Keratinocyte (primary cell): ENCODE measurements at regions not wholly inside any gene's neighbourhood (a gene's known extent, or its start where the extent isn't known, plus 50 kb on each side); places are given as distances from the start of the nearest gene placed in this dataset.

Experiments
- DNase-seq: peaks from one replicate; pipeline ENCODE4 v3.0.0-alpha.2; 2011; ENCODE audit warnings: low read depth, missing footprints, low spot score
- FAIRE-seq: peaks from 2 replicates; lab custom pipeline; 2011; peaks lifted over from hg19 to GRCh38; lab: Jason Lieb, UNC
- H2AFZ ChIP-seq: 2 replicates; pipeline ENCODE4 v1.6.0; 2012; ENCODE audit warnings: low read length, control low read depth, inconsistent platforms; ENCODE audit not compliant: control insufficient read depth
- H3K27ac ChIP-seq: 2 replicates; pipeline ENCODE4 v1.5.1; 2011; ENCODE audit warnings: low read length; ENCODE audit not compliant: control insufficient read depth, insufficient read depth
- H3K27me3 ChIP-seq: 3 replicates; pipeline ENCODE4 v1.6.0; 2011; ENCODE audit warnings: low read length; ENCODE audit not compliant: control insufficient read depth, insufficient read depth; ENCODE audit errors: extremely low read depth
- H3K36me3 ChIP-seq, 2 experiments: 2 replicates in 1 of 2; 3 replicates in 1 of 2; pipeline ENCODE4 v1.5.1; 2011; ENCODE audit warnings: low read length in 2 of 2, mild to moderate bottlenecking in 1 of 2; ENCODE audit not compliant: control insufficient read depth in 2 of 2, insufficient read depth in 2 of 2; ENCODE audit errors: extremely low read depth in 1 of 2
- H3K4me1 ChIP-seq: 3 replicates; pipeline ENCODE4 v1.5.1; 2011; ENCODE audit warnings: low read length; ENCODE audit not compliant: control insufficient read depth, insufficient read depth; ENCODE audit errors: extremely low read depth
- H3K4me2 ChIP-seq: 3 replicates; pipeline ENCODE4 v1.6.0; 2011; ENCODE audit warnings: low read depth, low read length; ENCODE audit not compliant: control insufficient read depth, insufficient read depth; ENCODE audit errors: extremely low read depth
- H3K4me3 ChIP-seq, 3 experiments: fragments of 200-600 bp in 1 of 3; sonication (generic) in 1 of 3; 2 replicates in 2 of 3; 3 replicates in 1 of 3; pipeline ENCODE4 v1.5.1; 2011 to 2016; ENCODE audit warnings: low read length in 3 of 3, mild to moderate bottlenecking in 3 of 3, control low read depth in 2 of 3, inconsistent platforms in 1 of 3, low read depth in 1 of 3, mixed read lengths in 1 of 3, mixed run types in 1 of 3, moderate library complexity in 1 of 3; ENCODE audit not compliant: control insufficient read depth in 2 of 3, insufficient read depth in 2 of 3; ENCODE audit errors: extremely low read depth in 1 of 3
- H3K79me2 ChIP-seq: 2 replicates; pipeline ENCODE4 v1.6.0; 2012; ENCODE audit warnings: low read length; ENCODE audit not compliant: control insufficient read depth, insufficient read depth
- H3K9ac ChIP-seq: 3 replicates; pipeline ENCODE4 v1.6.0; 2011; ENCODE audit warnings: low read length; ENCODE audit not compliant: control insufficient read depth, insufficient read depth; ENCODE audit errors: extremely low read depth
- H3K9me1 ChIP-seq: 3 replicates; pipeline ENCODE4 v1.6.0; 2011; ENCODE audit warnings: low read length; ENCODE audit not compliant: control insufficient read depth, insufficient read depth; ENCODE audit errors: extremely low read depth
- H3K9me3 ChIP-seq: 2 replicates; pipeline ENCODE4 v1.5.1; 2012; ENCODE audit warnings: low read depth, low read length; ENCODE audit not compliant: control insufficient read depth
- H4K20me1 ChIP-seq: 3 replicates; pipeline ENCODE4 v1.6.0; 2011; ENCODE audit warnings: low read length; ENCODE audit not compliant: control insufficient read depth, insufficient read depth; ENCODE audit errors: extremely low read depth
- EZH2 ChIP-seq: IDR thresholded peaks from one replicate; pipeline ENCODE4 v1.6.1; 2012; ENCODE audit warnings: inconsistent platforms, mild to moderate bottlenecking, low read length, moderate library complexity
- dilution Hi-C: fragments of 300-500 bp; cut with MboI; formaldehyde crosslinking; loops from one replicate; pipeline ENCODE4 v1.7.0; 2020; ENCODE audit warnings: low sequenced_read_pairs; ENCODE audit not compliant: extremely low pct_ligation_motif_present
- TF ChIP-seq, protein P1 (sequence below), 3 experiments: IDR thresholded peaks in 1 of 3; conservative IDR thresholded peaks in 1 of 3; optimal IDR thresholded peaks in 1 of 3; 2 replicates in 2 of 3; 3 replicates in 1 of 3; pipeline versions ENCODE3 to v1.5.1; 2011; ENCODE audit warnings: low read length in 3 of 3, mild to moderate bottlenecking in 3 of 3, moderate library complexity in 2 of 3, control low read depth in 1 of 3, inconsistent platforms in 1 of 3; ENCODE audit not compliant: insufficient read depth in 2 of 3; ENCODE audit errors: extremely low read depth in 1 of 3

DNA sequence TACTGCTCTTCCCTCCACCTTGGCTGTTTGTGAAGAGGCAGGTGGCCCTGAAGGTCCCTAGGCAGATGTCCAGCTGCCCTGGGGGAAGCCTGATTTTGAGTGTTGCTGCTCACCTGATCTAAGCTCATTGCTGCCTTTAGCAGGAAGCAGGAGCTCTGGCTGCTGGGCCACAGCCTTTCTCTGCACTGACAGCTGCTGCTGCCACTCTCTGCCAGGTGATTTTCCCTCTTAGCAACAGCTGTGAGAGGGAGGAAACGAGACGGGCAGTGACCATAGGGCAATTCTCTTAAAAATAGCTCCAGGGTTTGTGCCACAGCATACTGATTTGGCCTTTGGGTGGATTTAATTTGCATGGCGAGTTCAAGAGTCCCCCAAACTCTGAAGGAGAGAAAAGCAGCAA is 415.8 kb upstream of the SEMA6D start:
- Histone ChIP-seq H3K9ac (no peak overlapping the region), H3K9me3 (no peaks in the 10 kb centered on the region), H3K27ac (no peak overlapping the region), H3K4me2 (no peak overlapping the region), H3K27me3 (no peaks in the 10 kb centered on the region), H3K36me3 (no peaks in the 10 kb centered on the region), H2AFZ (no peak overlapping the region), H3K79me2 (no peaks in the 10 kb centered on the region), H3K9me1 (no peaks in the 10 kb centered on the region), H4K20me1 (no peaks in the 10 kb centered on the region), H3K4me3 (no peak overlapping the region), H3K4me1 (no peaks in the 10 kb centered on the region)
- dilution Hi-C loops = no loop called here
- DNase-seq (no peak), FAIRE-seq (no peak)
- TF ChIP-seq, protein P1, sequence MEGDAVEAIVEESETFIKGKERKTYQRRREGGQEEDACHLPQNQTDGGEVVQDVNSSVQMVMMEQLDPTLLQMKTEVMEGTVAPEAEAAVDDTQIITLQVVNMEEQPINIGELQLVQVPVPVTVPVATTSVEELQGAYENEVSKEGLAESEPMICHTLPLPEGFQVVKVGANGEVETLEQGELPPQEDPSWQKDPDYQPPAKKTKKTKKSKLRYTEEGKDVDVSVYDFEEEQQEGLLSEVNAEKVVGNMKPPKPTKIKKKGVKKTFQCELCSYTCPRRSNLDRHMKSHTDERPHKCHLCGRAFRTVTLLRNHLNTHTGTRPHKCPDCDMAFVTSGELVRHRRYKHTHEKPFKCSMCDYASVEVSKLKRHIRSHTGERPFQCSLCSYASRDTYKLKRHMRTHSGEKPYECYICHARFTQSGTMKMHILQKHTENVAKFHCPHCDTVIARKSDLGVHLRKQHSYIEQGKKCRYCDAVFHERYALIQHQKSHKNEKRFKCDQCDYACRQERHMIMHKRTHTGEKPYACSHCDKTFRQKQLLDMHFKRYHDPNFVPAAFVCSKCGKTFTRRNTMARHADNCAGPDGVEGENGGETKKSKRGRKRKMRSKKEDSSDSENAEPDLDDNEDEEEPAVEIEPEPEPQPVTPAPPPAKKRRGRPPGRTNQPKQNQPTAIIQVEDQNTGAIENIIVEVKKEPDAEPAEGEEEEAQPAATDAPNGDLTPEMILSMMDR (optimal IDR thresholded peaks at IDR 0.05 in 1 of 3, IDR thresholded peaks at IDR 0.05 in 1 of 3, conservative IDR thresholded peaks at IDR 0.05 in 1 of 3; ENCODE audit: extremely low read depth in 1 of 3, insufficient read depth in 2 of 3, low read length in 3 of 3) = no peak
- TF ChIP-seq EZH2 = no peak

DNA sequence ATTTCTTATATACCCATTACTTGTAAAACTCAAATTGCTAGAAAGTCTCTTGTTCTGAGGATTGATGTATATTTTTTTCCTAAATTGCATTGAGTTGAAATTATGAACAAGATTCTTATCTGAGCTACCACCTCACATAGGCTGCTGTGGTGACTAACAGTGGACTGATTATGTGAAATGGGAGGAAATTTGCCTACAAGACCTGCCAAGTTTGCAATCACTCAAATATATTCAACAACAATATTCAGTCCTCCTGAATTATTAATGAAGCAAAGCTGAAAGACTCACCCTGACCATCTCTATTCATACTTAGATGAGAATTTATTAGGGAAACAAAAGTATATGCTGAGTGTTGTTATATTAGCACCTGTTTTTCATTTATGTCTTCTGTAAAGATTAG is 412.6 kb upstream of the SEMA6D start:
- FAIRE-seq (no peak), DNase-seq (no peak)
- dilution Hi-C loops = no loop called here

More for the DNA sequence above, 412.6 kb upstream of the SEMA6D start:
- H3K9ac ChIP-seq = no peak overlapping the region
- H3K4me2 ChIP-seq = no peak overlapping the region
- no peaks in the 10 kb centered on the region for H4K20me1 ChIP-seq
- no peaks in the 10 kb centered on the region for H3K9me3 ChIP-seq
- no peaks in the 10 kb centered on the region for H3K9me1 ChIP-seq
- H2AFZ ChIP-seq = no peak overlapping the region
- no peak overlapping the region for H3K4me3 ChIP-seq
- H3K27ac ChIP-seq = no peak overlapping the region
- no peaks in the 10 kb centered on the region for H3K79me2 ChIP-seq
- no peak for TF ChIP-seq EZH2
- TF ChIP-seq, protein P1 (optimal IDR thresholded peaks at IDR 0.05 in 1 of 3, IDR thresholded peaks at IDR 0.05 in 1 of 3, conservative IDR thresholded peaks at IDR 0.05 in 1 of 3; ENCODE audit: extremely low read depth in 1 of 3, insufficient read depth in 2 of 3, low read length in 3 of 3) = no peak
- H3K36me3 ChIP-seq = no peaks in the 10 kb centered on the region
- H3K27me3 ChIP-seq = no peaks in the 10 kb centered on the region
- H3K4me1 ChIP-seq = no peaks in the 10 kb centered on the region
